Activated naive CD4-positive, alpha-beta T cell treated with anti-CD3 and anti-CD28 coated beads, Interleukin-2, amount 50 U/mL, for 16 hours (primary cell): ENCODE measurements at regions not wholly inside any gene's neighbourhood (a gene's known extent, or its start where the extent isn't known, plus 50 kb on each side); places are given as distances from the start of the nearest gene placed in this dataset.
"Not testable (repeated sequence)": the region's sequence is repeated elsewhere in the genome, so short reads cannot be mapped to it uniquely, and the experiment has no call there.

Experiments used
- DNase-seq: peaks from one replicate; pipeline ENCODE4 v3.0.0-alpha.2; 2020

- no peak for DNase-seq
These were observed 91.4 kb upstream of the FHL2 start for GRCh38 chr2:105490204-105490603.

GRCh38 chr2:105489168-105489878 is 90.5 kb upstream of the FHL2 start:
- no peak for DNase-seq

- no peak for DNase-seq
These were observed 89.4 kb upstream of the FHL2 start for GRCh38 chr2:105488285-105488684.

GRCh38 chr2:105487142-105488069 is 88.6 kb upstream of the FHL2 start:
- DNase-seq, result no peak

- no peak for DNase-seq
These were observed 87.9 kb upstream of the FHL2 start for GRCh38 chr2:105486762-105487141.

GRCh38 chr2:105478670-105479069 is 79.8 kb upstream of the FHL2 start:
- DNase-seq, result no peak

- DNase-seq, result not testable (repeated sequence)
These were observed 78.3 kb upstream of the FHL2 start for GRCh38 chr2:105477050-105477620.

GRCh38 chr2:105473011-105473410 is 74.2 kb upstream of the FHL2 start:
- DNase-seq, result no peak

GRCh38 chr2:105470979-105471378 is 72.1 kb upstream of the FHL2 start:
- DNase-seq, result no peak

- DNase-seq, result no peak
These were observed 70.9 kb upstream of the FHL2 start for GRCh38 chr2:105469781-105470180.

GRCh38 chr2:105468582-105469042 is 69.8 kb upstream of the FHL2 start:
- DNase-seq, result no peak

GRCh38 chr2:105464325-105464724 is 65.5 kb upstream of the FHL2 start:
- DNase-seq, result no peak

- DNase-seq, result no peak
These were observed 61.3 kb upstream of the FHL2 start for GRCh38 chr2:105460048-105460732.

GRCh38 chr2:105458076-105458475 is 59.2 kb upstream of the FHL2 start:
- no peak for DNase-seq

GRCh38 chr2:105455488-105456003 is 56.7 kb upstream of the FHL2 start:
- no peak for DNase-seq

GRCh38 chr2:105454801-105455485 is 56.1 kb upstream of the FHL2 start:
- DNase-seq, result no peak

GRCh38 chr2:105451571-105452166 is 52.8 kb upstream of the FHL2 start:
- DNase-seq, result no peak

GRCh38 chr2:105450471-105450870 is 51.6 kb upstream of the FHL2 start:
- no peak for DNase-seq

GRCh38 chr2:105449076-105449475 is 50.2 kb upstream of the FHL2 start:
- no peak for DNase-seq
